HG03025 (cell line): ENCODE measurements at regions not wholly inside any gene's neighbourhood (a gene's known extent, or its start where the extent isn't known, plus 50 kb on each side); places are given as distances from the start of the nearest gene placed in this dataset.
"Not testable (repeated sequence)": the region's sequence is repeated elsewhere in the genome, so short reads cannot be mapped to it uniquely, and the experiment has no call there.

ENCODE experiments used
- ATAC-seq: cut with Tn5 transposase; IDR thresholded peaks from one replicate; pipeline ENCODE4 v1.9.1; 2021; ENCODE audit warnings: mild to moderate bottlenecking, moderate library complexity; ENCODE audit not compliant: unreplicated experiment, low FRiP score

- ATAC-seq = no peak
These were observed 992.2 kb upstream of the PCDH20 start for GRCh38 chr13:62407871-62408270.

- no peak for ATAC-seq
These were observed 972.9 kb upstream of the PCDH20 start for GRCh38 chr13:62388515-62388914.

- ATAC-seq = no peak
These were observed 972.0 kb upstream of the PCDH20 start for GRCh38 chr13:62387647-62388046.

DNA sequence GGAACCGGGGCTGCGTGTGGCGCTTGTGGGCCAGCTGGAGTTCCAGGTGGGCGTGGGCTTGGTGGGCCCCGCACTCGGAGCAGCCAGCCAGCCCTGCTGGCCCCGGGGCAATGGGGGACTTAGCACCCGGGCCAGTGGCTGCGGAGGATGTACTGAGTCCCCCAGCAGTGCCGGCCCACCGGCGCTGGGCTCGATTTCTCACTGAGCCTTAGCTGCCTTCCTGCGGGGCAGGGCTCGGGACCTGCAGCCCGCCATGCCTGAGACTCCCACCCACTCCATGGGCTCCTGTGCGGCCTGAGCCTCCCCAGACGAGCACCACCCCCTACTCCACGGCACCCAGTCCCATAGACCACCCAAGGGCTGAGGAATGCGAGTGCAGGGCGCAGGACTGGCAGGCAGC is 963.6 kb upstream of the PCDH20 start:
- not testable (repeated sequence) for ATAC-seq

DNA sequence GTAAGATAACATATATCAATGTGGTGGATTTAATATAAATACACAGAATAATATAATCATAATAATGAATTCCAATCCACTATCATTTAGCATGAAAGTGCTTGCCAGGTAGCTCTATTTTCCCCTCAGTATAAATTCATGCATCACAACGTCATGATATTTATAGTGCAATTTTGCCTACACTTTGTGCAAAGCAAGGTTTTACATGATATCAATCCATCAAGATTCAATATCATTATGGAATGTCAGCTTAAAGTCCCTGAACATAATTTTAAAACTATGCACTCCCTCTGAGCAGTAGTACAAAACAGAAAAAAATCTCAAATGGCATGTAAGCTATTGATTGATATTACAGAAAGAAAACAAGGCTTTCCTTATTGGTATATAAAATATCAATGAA is 962.2 kb upstream of the PCDH20 start:
- no peak for ATAC-seq

GRCh38 chr13:62375653-62376052 is 960.0 kb upstream of the PCDH20 start:
- no peak for ATAC-seq

DNA sequence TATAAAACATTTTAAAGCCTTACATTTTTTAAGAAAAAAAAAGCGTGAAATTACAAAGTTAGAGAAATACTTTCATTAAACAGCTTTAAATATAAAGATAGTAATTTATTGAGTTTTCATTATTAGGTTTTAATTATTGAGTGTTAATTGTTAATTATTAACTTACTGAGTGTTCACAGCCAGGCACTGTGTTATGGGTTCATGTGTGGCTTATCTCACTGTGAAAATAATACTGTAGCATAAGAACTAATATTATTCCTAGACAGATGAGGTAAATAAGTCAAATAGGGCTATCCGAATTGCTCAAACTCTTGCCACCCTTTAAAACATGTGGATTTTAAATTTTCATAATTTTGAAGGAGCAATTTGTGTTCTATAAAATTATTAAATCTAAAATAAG is 956.1 kb upstream of the PCDH20 start:
- no peak for ATAC-seq

DNA sequence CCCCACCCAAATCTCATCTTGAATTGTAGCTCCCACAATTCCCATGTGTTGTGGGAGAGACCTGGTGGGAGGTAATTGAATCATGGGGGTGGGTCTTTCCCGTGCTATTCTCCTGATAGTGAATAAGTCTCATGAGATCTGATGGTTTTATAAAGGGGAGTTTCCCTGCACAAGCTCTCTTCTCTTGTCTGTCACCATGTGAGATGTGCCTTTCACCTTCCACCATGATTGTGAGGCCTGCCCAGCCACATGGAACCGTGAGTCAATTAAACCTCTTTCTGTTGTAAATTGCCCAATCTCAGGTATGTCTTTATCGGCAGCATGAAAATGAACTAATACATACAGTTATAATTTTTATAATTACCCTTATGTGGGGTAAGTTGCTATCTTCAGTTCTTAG is 952.3 kb upstream of the PCDH20 start:
- not testable (repeated sequence) for ATAC-seq

DNA sequence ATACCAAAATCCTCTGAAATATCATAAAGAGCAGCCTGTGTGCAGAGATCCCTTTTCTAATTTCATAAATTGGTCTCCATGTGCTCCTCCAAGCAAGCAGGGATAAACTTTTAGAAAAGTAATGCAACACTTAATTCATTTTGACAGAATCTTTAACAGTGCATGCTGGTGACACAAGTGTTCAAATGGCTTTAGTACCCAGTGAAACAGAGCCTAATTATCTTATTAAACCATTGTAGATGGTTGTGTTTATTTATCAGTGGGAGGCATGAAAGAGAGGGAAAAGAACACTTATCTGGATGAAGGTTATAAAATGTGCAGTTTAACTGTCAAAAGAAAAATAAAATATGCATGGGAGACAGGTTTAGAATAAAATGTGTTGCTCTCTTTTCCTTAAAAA is 945.0 kb upstream of the PCDH20 start:
- ATAC-seq = no peak

DNA sequence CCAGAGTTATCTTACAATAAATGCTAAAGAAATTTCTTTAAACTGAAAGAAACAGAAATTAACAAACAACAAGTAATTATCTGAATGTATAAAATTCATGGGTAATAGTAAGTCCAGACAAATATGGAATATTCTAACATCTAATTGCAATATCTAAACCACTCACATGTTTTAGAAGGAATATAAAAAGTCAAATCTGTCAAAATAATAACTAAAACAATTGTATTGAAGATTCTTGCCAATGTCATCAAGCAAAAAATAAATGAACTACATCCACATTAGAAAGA is 942.9 kb upstream of the PCDH20 start:
- ATAC-seq = no peak

DNA sequence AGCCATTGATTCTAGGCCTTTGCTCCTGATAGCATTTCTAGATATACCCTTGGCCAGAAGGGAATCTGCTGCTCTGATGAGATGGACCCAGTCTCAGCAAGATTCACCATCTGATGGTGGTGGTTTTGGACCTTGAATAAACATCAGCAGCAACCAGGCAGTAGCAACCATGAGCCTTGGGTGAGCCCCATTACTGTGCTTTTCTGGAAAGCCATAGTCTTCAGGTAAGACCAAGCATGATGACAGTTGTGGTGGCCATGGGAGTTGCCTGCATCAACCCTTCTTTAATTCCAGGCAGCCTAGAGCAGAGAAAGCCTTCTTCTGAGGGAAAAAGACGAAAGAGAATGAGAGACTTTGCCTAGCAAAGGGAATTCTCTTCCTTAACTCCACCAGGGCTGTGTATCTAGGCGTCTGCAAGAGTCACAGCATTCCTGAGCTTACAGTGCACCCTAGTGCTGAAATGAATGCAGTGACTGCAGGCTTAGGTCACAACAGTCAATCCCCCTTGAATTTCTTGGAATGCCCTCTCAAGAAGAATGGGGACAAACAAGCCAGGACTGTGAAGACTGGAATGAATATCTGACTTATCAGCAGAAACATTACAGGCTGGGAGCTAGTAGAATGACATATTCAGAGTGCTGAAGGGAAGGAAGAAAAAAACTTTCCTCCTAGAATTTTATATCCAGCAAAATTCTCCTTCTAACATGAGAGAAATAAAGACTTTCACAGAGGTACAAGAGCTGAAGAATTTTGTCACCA is 942.4 kb upstream of the PCDH20 start:
- peak; percentile 87 for ATAC-seq

- no peak for ATAC-seq
These were observed 941.3 kb upstream of the PCDH20 start for GRCh38 chr13:62356977-62357376.

- no peak for ATAC-seq
These were observed 921.6 kb upstream of the PCDH20 start for GRCh38 chr13:62337109-62337880.

DNA sequence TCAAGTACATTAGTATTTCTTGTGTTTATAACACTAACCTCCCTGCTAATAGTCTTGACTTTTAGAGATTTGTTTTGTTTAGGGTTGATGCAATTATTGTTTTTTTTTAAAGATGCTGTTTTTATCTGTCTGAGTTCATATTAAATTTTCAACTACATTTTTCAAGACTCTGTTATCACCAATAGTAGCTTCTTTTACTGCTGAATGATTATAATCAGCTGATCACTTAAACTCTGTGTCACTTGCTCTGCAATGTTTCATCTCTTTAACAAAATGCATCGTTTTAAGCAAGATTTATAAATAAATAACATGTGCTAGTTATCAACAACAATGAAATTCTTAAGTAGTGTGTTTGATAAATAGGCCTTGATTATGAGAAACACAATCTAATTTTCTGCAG is 920.9 kb upstream of the PCDH20 start:
- ATAC-seq = no peak

GRCh38 chr13:62333466-62333865 is 917.8 kb upstream of the PCDH20 start:
- no peak for ATAC-seq

DNA sequence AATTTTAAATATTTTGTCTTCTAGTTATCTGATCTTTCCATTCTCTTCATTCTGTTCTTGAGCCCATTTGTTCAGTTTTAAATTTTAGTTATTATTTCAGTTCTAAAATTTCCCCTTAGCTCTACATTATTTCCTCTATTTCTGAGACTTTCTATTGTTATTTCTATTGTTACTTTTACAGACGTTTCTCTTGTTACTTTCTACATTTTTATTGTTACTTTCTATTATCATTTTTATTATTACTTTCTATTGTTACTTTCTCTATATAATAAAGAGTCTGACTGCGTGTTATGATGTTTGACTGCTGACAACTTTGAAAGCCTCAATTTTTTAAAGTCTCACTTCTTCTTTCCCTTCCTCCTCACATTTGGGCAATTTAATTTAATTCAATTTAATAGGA is 915.7 kb upstream of the PCDH20 start:
- ATAC-seq = no peak

GRCh38 chr13:62327367-62327766 is 911.7 kb upstream of the PCDH20 start:
- no peak for ATAC-seq

DNA sequence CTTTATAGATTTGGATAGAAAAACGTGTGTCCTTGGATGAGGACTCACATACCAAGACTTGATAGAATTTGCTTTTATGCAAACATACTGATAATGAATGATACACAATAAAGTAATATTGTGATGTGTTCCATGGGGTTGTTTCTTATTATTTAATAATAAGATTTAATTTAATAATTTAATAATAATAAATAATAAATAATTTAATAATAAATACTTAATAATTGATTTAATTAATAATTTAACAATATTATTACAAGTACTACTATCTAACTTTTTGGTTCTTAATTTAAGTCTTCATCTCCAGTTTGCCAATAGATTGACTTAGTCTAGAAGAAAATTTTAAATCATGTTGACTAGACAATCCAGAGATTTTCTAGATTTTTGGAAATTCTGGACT is 909.2 kb upstream of the PCDH20 start:
- ATAC-seq = no peak

- ATAC-seq = no peak
These were observed 906.2 kb upstream of the PCDH20 start for GRCh38 chr13:62321895-62322294.

DNA sequence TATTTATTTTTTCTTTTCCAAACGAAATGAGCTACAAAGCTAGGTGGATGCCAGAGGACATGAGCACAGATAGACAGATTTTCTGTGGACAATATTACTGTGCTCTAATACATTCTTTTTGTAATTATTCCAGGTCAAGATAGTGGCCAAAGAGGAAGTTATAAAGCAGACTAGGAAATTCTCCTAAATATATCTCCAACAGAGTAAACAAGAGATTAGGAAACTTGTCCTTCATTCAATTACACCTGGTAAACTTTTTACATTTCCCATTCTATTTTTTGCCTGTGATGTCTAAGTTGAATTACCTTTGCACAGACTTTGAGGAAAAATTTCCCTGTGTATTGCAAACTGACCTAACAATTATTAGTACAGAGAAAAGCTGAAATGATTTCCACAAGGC is 905.5 kb upstream of the PCDH20 start:
- ATAC-seq = no peak

DNA sequence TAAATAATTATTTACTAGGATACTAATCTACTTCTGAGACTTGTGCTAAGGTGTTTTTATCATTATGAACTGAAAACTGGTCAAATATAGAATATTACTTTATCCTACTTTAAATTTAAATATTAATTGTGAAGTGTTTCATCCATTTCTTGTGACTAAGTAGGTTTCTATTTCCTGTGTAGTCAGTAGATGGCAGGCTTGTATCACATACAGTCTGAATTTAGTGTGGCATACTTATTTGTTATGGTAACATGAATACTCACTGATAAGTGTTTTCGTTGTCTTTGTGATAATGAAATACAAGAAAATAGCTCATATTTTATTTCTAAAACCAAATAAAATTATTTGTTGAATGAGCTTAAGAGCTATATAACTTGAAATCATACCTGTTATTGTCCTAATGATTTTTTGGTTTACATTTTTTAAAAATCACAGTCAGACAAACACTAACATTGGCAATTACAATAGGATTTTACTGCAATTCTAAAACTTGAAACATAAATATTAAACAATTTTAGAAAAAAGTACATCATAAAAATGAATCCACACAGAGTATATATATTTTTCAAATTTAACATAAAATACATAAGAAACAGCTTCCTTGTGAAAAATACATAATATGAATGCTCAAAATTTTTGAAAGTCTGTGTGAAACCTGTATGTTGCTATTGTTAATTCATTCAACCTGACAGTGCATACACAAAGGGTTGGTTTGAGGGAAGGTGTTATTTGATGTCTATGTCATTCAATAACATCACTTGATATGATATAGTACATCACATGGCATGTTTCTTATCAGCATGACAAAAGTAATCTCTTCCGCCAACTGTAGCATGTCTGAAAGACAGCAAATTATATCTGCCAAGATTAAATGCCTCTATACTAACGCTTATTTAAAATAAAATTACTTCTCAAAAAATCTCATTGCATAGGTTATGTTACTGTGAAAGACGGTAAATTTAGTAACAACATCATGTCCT is 904.8 kb upstream of the PCDH20 start:
- peak; percentile 68 for ATAC-seq
